GM21619 (cell line): ENCODE measurements at regions not wholly inside any gene's neighbourhood (a gene's known extent, or its start where the extent isn't known, plus 50 kb on each side); places are given as distances from the start of the nearest gene placed in this dataset.
"Not testable (repeated sequence)": the region's sequence is repeated elsewhere in the genome, so short reads cannot be mapped to it uniquely, and the experiment has no call there.

Experiments
- ATAC-seq: cut with Tn5 transposase; IDR thresholded peaks from one replicate; pipeline ENCODE4 v1.9.1; 2021; ENCODE audit not compliant: unreplicated experiment

DNA sequence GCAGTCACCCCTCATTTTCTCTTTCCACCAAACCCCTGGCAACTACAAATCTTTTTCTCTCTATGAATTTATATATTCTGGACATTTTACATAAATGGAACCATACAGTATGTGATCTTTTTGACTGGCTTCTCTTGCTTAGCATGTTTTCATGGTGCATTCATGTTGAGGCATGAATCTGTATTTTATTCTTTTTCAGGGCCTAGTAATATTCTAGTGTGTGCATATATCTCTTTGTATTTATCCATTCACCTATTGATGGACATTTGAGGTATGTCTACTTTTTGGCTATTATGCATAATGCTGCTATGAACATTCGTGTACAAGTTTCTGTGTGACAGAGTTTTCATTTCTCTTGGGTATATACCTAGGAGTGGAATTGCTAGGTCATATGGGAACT is 78.2 kb downstream of the HACD1 start:
- no peak for ATAC-seq

- no peak for ATAC-seq
Observed at GRCh38 chr10:17537281-17537680, 79.9 kb downstream of the HACD1 start.

DNA sequence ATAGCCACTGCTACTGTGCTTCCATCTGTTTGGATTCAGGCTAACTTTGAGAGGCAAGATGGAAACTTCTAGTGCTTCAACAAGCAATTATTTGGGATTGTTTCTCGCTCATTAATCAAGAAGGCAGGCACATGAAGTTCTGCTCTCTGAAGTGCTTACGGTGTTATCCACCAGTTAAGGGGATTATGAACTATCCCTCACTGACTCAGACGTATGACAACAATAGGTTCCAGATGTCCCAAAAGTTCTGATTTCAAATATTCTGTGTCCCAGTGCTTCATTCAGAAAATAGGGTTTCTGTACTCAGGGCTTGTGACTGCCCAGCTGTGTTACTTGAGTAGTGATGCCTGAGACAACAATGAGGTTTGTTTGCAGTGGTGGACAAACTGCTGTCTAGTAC is 81.0 kb downstream of the HACD1 start:
- no peak for ATAC-seq

DNA sequence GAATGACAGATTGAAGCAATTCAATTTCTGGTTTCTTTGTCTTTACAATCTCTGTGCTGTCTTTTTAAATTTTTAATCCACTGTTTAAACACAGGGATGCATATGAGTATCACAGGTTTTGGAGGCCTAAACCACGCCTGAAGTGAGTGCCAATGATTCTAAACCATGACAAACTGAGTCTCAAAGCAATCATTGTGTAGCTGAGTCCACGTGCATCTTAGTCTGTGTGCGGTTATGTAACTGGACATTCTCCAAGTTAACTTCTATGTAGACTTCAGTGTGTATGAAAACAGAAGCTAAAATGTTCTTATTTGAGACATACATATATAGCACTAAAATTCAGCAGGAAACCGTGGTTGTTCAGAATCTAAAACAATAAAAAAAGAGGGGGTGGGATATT is 79.3 kb upstream of the ST8SIA6 start:
- ATAC-seq, result no peak

GRCh38 chr10:17528306-17528862 is 74.0 kb upstream of the ST8SIA6 start:
- ATAC-seq, result no peak

- ATAC-seq, result no peak
Observed at GRCh38 chr10:17527514-17528146, 73.2 kb upstream of the ST8SIA6 start.

- not testable (repeated sequence) for ATAC-seq
Observed at GRCh38 chr10:17526571-17526970, 72.2 kb upstream of the ST8SIA6 start.

DNA sequence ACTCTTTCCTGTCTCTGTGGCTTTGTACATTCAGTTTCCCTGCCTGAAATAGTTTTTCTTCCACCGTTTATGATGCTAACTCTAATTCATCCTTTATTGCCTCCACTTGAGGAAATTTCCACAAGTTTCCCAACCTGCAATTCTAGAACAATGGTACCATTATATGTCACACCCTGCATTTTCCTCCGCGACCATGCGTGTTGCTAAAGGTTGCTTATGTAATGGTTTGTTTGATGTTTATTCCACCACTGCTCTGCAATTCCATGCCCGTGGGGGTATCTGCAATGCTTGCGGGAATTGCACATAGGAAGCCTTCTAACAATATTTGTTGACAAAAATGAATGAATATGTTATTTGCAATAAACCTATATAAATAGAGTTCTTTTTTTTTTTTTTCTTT is 69.5 kb upstream of the ST8SIA6 start:
- ATAC-seq, result no peak

DNA sequence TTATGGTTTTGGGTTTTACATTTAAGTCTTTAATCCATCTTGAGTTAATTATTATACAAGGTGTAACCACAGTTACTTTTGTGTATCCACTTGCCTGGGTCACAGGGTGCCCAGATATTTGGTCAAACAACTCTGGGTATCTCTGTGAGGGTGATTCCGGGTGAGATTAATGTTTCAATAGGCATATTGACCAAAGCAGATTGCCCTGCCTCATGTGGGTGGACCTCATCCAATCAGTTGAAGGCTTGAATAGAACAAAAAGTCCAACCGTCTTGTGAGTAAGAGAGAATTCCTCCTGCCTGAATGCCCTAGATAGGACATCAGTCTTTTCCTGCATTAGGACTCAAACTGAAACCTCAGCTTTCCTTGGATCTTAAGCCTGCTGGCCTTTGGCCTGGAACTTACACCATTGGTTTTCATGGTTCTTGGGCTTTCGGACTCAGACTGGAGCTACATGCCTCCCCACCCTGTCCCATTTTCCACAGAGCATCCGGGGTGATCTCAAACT is 68.9 kb upstream of the ST8SIA6 start:
- no peak for ATAC-seq

GRCh38 chr10:17522269-17522668 is 67.9 kb upstream of the ST8SIA6 start:
- not testable (repeated sequence) for ATAC-seq

GRCh38 chr10:17519457-17519856 is 65.1 kb upstream of the ST8SIA6 start:
- no peak for ATAC-seq

GRCh38 chr10:17518338-17518737 is 63.9 kb upstream of the ST8SIA6 start:
- no peak for ATAC-seq

DNA sequence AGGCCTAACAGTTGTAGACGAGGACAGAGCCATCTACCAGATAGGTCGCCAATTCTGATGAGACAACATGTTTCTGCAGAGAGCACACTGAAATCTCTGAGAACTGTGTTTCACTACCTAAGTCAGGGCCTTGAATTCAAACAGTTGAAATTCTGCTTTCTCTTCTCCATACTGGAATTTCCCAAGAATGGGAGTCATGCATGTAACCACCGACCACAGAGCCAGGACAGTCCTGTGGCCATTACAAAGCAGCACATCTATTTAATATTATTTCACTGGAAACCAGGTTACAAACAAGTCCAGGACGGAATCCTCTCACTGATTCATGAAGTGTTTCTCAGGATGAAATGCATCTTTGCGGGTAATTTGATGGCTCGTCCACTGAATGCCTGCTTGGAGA is 62.0 kb upstream of the ST8SIA6 start:
- no peak for ATAC-seq

GRCh38 chr10:17512341-17513001 is 58.1 kb upstream of the ST8SIA6 start:
- no peak for ATAC-seq

DNA sequence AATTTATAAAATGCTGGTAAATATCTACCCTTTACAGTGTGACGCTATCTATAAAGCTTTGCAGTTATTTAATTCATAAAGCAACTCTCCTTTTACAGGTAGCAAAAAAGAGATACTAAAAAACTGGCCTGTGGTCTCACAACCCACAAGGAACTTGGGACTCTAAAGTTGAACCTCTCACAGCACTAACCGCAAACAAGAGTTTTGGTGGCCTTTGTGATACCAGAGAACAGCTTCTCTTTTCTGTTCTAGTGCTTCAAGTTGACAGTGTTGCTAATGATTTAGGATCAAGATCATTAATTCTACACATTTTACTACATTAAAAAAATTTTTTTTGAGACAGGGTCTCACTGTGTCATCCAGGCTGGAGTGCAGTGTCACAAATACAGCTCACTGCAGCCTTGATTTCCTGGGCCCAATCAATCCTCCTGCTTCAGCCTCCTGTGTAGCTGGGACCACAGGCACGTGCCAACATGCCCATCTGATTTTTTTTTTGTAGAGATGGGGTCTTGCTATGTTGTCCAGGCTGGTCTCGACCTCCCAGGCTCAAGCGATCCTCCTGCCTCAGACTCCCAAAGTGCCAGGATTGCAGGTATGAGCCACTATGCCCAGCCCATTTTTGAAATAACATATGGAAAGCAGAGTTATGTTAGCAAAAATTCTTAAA is 56.0 kb upstream of the ST8SIA6 start:
- peak; percentile 68 for ATAC-seq

- no peak for ATAC-seq
Observed at GRCh38 chr10:17507538-17507937, 53.1 kb upstream of the ST8SIA6 start.

- ATAC-seq, result no peak
Observed at GRCh38 chr10:17506856-17507471, 52.6 kb upstream of the ST8SIA6 start.

GRCh38 chr10:17506390-17506789 is 52.0 kb upstream of the ST8SIA6 start:
- ATAC-seq, result no peak

DNA sequence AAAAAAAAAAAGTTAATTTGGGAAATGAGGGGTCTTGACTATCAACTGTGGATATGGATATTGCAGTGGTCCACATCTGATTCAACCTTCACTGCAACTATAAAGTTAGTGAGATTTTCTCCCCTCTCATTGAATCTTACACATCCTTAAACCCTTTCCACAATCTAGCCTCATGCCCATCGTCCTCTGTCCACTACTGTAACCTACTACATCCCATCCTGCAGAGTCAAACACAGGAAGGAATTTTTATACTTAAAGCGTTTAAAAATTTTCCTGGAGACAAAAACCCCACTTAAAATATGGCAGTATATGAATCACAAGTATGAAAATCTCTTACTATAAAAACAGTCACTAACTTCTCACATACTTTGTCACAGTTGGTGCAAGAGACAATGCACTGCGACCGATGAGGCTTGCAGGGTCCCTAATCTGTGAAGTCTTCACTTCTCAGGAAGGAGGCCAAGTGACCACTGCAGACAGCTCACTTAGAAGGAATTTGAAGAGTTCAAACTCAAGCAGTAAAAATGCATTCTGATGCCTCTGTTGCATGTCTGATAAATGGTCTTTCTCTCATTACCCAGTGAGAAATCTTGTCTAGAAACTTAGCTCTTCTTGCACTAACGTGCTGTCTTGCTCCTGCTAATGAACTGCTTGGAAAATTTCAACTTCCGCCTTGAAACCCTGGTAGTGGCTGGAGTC is 50.3 kb upstream of the ST8SIA6 start:
- no peak for ATAC-seq
